ENCODE measurements at regions not wholly inside any gene's neighbourhood (a gene's known extent, or its start where the extent isn't known, plus 50 kb on each side); places are given as distances from the start of the nearest gene placed in this dataset.

- no peak for DNase-seq (ENCODE audit: low spot score)
Observed at GRCh38 chr20:60638430-60639098, 613.5 kb upstream of the CDH4 start.

GRCh38 chr20:60641879-60642447 is 610.1 kb upstream of the CDH4 start:
- no peak for DNase-seq (ENCODE audit: low spot score)

- no peak for DNase-seq (ENCODE audit: low spot score)
Observed at GRCh38 chr20:60642541-60642940, 609.5 kb upstream of the CDH4 start.

- no peak for DNase-seq (ENCODE audit: low spot score)
Observed at GRCh38 chr20:60648556-60648955, 603.5 kb upstream of the CDH4 start.

- DNase-seq (ENCODE audit: low spot score): no peak
Observed at GRCh38 chr20:60649541-60649940, 602.5 kb upstream of the CDH4 start.

- DNase-seq (ENCODE audit: low spot score): no peak
Observed at GRCh38 chr20:60650087-60650486, 602.0 kb upstream of the CDH4 start.

GRCh38 chr20:60652046-60652445 is 600.0 kb upstream of the CDH4 start:
- no peak for DNase-seq (ENCODE audit: low spot score)

- DNase-seq (ENCODE audit: low spot score): no peak
Observed at GRCh38 chr20:60652615-60653014, 599.4 kb upstream of the CDH4 start.

- DNase-seq (ENCODE audit: low spot score): no peak
Observed at GRCh38 chr20:60653111-60653845, 598.8 kb upstream of the CDH4 start.

GRCh38 chr20:60658681-60659080 is 593.4 kb upstream of the CDH4 start:
- no peak for DNase-seq (ENCODE audit: low spot score)

GRCh38 chr20:60659240-60659639 is 592.8 kb upstream of the CDH4 start:
- no peak for DNase-seq (ENCODE audit: low spot score)

GRCh38 chr20:60662307-60662706 is 589.8 kb upstream of the CDH4 start:
- DNase-seq (ENCODE audit: low spot score): no peak

GRCh38 chr20:60664106-60664505 is 588.0 kb upstream of the CDH4 start:
- DNase-seq (ENCODE audit: low spot score): no peak

GRCh38 chr20:60667641-60668040 is 584.4 kb upstream of the CDH4 start:
- DNase-seq (ENCODE audit: low spot score): no peak

- no peak for DNase-seq (ENCODE audit: low spot score)
Observed at GRCh38 chr20:60669211-60669610, 582.9 kb upstream of the CDH4 start.

GRCh38 chr20:60676011-60676410 is 576.0 kb upstream of the CDH4 start:
- no peak for DNase-seq (ENCODE audit: low spot score)

GRCh38 chr20:60677819-60678218 is 574.2 kb upstream of the CDH4 start:
- DNase-seq (ENCODE audit: low spot score): no peak

GRCh38 chr20:60680554-60680953 is 571.5 kb upstream of the CDH4 start:
- no peak for DNase-seq (ENCODE audit: low spot score)

GRCh38 chr20:60687213-60687612 is 564.8 kb upstream of the CDH4 start:
- no peak for DNase-seq (ENCODE audit: low spot score)

- no peak for DNase-seq (ENCODE audit: low spot score)
Observed at GRCh38 chr20:60690771-60691170, 561.3 kb upstream of the CDH4 start.

- no peak for DNase-seq (ENCODE audit: low spot score)
Observed at GRCh38 chr20:60691966-60692615, 560.0 kb upstream of the CDH4 start.

GRCh38 chr20:60693496-60694133 is 558.4 kb upstream of the CDH4 start:
- no peak for DNase-seq (ENCODE audit: low spot score)
